ENCODE measurements at regions not wholly inside any gene's neighbourhood (a gene's known extent, or its start where the extent isn't known, plus 50 kb on each side); places are given as distances from the start of the nearest gene placed in this dataset.

DNA sequence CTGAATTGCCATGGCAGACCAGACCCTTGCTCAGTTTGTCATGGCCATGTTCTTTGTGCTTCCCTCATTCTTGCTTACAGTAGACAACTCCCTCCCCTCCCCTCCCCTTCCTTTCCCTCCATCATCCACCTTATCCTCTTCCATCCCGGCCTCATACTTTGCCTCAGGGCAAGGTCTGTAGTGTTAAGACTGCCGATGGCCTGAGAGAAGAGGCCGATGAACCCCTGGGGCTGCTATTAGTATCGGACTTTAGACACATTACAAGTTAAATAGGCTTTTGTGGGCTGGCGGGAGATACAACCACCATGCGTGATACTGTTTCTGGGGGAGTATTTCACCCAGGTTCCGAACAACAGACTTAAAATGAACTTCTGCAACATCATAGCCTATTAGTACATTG lies 364.5 kb upstream of the ZFHX3 start:
- TF ChIP-seq, protein P1, sequence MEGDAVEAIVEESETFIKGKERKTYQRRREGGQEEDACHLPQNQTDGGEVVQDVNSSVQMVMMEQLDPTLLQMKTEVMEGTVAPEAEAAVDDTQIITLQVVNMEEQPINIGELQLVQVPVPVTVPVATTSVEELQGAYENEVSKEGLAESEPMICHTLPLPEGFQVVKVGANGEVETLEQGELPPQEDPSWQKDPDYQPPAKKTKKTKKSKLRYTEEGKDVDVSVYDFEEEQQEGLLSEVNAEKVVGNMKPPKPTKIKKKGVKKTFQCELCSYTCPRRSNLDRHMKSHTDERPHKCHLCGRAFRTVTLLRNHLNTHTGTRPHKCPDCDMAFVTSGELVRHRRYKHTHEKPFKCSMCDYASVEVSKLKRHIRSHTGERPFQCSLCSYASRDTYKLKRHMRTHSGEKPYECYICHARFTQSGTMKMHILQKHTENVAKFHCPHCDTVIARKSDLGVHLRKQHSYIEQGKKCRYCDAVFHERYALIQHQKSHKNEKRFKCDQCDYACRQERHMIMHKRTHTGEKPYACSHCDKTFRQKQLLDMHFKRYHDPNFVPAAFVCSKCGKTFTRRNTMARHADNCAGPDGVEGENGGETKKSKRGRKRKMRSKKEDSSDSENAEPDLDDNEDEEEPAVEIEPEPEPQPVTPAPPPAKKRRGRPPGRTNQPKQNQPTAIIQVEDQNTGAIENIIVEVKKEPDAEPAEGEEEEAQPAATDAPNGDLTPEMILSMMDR (IDR thresholded peaks at IDR 0.05): no peak
- no peak for TF ChIP-seq POLR2AphosphoS5 (IDR thresholded peaks at IDR 0.05; ENCODE audit: insufficient read depth in 1 of 2, low read depth in 1 of 2)
- TF ChIP-seq POLR2A (IDR thresholded peaks at IDR 0.05): no peak

Data from vagina (tissue), 2 donors.